NCI-H446 treated with DMSO at 0.1 percent for 48 hours (cell line): ENCODE measurements at regions not wholly inside any gene's neighbourhood (a gene's known extent, or its start where the extent isn't known, plus 50 kb on each side); places are given as distances from the start of the nearest gene placed in this dataset.

Experiments used
- DNase-seq: peaks from one replicate; lab custom pipeline; 2025; lab: John Stamatoyannopoulos, UW

GRCh38 chr1:38456531-38456876, 403.1 kb downstream of the RRAGC start:
- no peak for DNase-seq

- no peak for DNase-seq
Measured at GRCh38 chr1:38455829-38456530, 403.6 kb downstream of the RRAGC start.

DNA sequence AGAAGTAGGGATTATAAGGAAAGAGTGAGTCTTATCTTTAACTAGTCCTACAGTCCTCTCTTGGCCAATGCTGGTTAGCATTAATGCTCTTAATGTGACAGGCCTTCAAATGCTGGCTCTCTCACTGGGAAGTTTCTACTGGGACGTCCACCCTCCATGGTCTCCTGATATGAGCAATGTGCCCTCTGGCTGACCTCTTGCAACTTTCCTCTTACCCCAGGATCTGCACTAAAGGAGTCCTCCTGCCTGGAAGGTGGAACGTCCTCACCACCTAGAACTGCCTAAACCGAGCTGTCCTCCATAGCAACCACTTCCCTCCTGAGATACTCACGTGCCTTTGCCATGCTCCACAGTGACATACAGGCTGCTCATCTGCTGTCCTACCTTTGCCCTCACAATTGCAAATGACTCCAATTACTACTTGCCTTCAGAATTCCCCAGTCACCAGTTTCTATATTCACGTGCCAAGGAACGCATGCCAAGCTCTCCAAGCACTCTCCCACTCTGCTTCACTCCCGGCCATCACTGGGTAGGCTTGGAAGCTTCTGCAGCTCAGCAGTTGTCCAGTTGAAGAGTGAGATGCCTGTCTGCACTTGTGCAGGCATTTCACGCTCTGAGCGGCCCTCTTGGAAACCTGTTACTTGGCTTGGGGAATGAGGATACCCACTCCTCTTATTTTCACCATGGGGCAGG, 404.7 kb downstream of the RRAGC start:
- no peak for DNase-seq

GRCh38 chr1:38454236-38454635, 405.3 kb downstream of the RRAGC start:
- DNase-seq: no peak

DNA sequence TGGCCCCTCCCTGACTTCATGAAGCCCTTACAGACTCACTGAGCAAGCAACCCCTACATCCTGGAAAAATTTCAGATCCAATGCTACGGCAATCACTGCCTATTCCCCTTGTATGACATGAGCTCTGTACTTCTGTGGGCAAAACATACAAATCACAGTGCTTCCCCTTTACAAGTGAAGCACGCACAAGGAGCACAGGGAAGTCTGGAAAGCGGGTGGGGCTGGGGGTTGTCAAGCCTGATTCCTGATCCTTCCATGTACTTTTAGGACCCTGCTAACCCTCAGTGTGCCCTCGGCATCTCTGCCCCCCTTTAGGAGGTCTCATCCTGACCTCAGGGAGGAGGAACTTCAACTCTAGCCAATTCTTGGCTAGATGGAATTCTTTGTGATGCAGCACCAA, 405.7 kb upstream of the POU3F1 start:
- no peak for DNase-seq

- DNase-seq: no peak
Measured at GRCh38 chr1:38451541-38451993, 405.0 kb upstream of the POU3F1 start.

- DNase-seq: no peak
Measured at GRCh38 chr1:38448893-38449292, 402.3 kb upstream of the POU3F1 start.

GRCh38 chr1:38446936-38447335, 400.3 kb upstream of the POU3F1 start:
- no peak for DNase-seq

DNA sequence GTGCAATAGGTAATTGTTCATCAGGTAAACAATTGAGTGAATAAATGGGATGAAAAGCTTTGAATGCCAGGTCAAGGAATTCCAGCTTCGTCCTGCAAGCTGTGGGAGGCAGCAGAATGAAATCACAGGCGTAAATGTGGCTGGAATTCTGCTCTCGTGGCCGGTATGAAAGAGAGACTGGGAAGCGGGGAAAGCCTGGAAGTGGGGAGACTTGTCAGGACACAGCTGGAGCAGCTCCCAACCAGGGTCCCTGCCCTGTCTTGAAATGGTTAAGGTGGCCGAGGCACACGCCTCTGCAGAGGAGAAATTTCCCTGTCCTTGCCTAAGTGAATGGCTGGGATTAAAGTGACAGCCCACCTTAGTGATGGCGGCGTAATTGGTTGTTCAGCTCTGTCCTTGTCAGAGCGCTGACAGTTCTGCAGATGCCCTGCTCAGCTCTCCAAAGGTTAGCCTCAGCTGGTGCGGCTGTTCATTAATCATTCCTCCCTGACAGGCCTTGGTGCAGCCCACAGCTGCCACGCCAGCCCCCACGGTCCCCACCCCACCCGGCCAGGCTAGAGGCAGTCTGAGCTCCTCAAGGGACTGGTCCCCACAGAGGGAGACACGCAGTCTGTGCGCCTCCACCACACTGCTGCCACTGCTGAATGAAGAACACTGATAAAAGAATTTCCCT, 398.3 kb upstream of the POU3F1 start:
- DNase-seq: no peak

DNA sequence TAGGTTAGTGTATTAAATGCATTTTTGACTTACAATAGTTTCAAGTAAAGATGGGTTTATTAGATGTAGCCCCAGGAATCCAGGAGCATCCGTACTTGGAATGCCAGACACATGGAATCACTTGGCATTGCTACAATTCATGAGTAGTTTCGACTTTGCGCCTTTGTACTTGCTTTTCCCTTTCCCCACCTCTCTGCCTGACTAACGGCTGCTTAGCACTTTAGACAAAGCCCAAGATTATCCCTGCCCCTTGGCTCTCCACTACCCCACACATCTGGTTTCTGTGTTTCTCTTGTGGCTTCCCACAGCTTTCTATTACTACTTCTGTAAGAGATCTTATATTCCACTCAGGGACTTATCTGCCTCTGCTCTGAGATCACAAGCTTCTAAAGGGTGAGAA, 397.7 kb upstream of the POU3F1 start:
- DNase-seq: no peak

GRCh38 chr1:38440402-38440801, 393.8 kb upstream of the POU3F1 start:
- no peak for DNase-seq

- no peak for DNase-seq
Measured at GRCh38 chr1:38436749-38437148, 390.2 kb upstream of the POU3F1 start.

DNA sequence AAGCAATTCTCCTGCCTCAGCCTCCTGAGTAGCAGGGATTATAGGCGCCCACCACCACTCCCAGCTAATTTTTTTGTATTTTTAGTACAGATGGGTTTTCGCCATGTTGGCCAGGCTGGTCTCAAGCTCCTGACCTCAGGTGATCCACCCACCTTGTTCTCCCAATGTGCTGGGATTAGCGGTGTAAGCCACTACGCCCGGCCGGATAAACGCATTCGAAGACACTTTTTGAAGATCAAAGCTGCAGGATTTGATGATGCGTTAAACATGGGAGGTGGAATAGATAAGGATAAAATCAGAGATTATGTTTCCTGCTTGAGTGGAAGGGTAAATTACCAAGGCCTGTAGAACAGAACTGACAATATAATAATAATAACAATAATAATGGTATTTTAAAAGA, 389.4 kb upstream of the POU3F1 start:
- no peak for DNase-seq

DNA sequence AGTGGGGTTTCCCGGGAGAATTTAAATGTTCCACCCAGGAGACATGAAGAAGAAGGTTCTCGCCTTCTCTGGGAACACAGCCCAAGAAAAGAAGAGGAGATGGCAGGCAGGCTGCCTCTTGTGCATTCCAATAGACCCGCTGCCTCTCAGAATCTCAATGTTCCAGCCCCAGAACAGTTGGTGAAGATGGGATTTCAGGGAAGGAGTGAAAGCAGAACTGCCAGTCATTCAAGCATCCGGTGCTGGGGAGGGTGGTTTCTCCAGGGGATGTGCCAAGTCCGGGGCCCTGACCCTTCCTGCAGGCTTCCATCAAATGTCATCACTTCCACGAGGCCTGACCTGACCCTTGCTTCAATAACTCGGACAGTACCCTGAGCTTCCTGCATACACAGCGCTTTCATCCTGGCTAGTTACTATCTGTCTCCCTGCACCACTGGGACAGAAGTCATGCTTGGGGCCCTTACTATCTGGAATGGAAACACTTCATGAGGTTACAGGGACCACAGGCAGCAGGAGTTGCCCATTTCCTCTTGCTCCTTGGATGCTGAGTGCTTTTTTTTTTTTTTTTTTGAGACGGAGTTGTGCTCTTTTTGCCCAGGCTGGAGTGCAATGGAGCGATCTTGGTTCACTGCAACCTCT, 386.6 kb upstream of the POU3F1 start:
- no peak for DNase-seq

DNA sequence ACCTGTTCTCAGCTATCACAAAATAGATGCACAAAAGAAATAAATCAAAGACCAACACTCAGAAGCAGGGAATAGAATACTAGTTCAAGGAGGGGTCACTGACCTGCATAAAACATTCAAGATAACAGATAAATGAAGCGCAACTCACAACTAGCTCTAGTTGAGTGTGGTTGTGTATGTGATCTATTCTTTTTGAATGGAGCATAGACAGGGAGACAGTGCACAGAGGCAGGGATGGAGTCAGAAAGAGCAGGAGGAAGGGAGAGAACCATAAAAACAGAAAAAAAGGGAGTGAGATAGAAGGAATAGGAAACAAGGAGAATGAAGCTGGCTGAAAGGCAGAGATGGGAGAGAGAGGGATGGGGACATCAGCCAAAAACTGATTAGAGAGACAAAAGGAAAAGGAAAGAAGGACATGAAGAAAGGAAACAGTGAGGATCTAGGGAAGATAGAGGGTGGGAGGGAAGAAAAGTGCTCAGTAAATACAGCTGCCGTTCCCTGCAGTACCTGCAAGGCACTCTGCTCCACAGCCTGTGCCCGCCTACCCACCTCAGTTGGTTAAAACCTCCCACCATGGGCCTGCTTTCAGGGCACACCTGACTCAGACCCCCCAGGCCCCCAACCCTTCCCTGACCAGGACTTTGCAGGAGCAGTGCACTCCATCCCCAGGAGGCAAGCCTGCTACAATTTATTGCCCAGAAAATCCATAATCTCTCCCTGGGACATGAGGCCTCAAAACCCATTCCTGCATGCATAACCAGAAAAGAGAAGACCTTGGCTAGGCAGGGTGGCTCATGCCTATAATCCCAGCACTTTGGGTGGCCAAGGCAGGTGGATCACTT, 385.2 kb upstream of the POU3F1 start:
- no peak for DNase-seq

GRCh38 chr1:38430949-38431348, 384.4 kb upstream of the POU3F1 start:
- no peak for DNase-seq

GRCh38 chr1:38424677-38425076, 378.1 kb upstream of the POU3F1 start:
- DNase-seq: no peak

DNA sequence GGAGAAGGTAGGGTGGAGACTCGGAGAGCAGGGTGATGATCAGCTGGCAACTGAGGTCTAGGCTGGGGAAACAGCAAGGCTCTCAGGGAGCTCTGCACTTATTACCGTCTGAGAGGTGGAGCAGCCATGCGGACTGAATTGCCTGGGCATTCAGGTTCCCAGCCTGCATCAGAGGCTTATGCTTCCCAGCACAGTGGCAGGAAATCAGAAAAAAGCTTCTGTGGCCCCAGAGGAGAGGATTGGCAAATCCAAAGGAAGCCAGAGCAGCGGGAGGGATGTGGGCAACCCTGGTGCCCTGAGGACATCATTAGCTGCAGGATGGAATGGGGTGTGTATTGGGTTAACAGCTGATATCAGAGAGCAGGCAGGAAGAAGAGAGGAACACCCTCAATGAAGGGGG, 374.1 kb upstream of the POU3F1 start:
- no peak for DNase-seq

GRCh38 chr1:38418195-38419030, 371.8 kb upstream of the POU3F1 start:
- DNase-seq: no peak

DNA sequence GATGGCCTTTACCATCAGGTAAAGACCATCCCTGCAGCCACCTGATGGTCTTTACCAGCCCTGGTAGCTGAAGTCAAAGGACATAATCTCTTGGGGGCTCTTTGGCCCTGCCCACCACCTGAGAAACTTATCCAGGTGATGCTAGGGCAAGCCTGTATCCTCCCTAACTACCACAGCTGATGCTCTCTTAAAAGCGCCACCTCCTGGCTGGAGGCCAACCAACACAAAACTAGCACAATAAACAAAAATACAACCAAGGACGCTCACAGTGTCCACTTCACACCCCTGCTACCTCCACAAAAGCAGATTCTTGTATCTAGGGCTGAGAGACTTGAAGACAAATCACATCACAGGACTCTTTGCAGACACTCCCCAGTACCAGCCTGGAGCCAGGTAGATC, 357.1 kb upstream of the POU3F1 start:
- no peak for DNase-seq

DNA sequence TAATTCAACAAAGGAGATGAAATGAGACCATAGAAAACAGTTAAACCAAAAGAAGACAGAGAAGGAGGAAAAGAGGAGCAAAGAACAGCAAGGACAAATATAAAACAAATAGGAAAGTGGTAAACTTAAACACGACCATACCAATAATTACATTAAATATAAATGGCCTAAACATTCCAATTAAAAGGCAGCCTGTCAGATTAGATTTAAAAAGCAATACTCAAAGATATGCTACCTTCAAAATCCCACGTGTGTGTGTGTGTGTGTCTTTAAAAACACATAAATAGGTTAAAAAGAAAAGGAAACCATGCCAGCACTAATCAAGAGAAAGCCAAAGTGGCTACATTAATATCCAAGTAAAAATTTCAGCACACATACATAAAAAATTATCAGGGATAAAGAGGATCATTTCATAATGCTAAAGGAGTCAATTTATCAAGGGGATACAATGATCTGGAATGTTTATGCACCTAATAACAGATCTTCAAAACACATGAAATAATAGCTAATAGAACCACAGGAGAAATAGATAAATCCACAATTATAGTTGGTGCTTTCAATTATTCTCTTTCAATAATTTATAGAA, 355.7 kb upstream of the POU3F1 start:
- no peak for DNase-seq
